ENCODE measurements at regions not wholly inside any gene's neighbourhood (a gene's known extent, or its start where the extent isn't known, plus 50 kb on each side); places are given as distances from the start of the nearest gene placed in this dataset.

DNA sequence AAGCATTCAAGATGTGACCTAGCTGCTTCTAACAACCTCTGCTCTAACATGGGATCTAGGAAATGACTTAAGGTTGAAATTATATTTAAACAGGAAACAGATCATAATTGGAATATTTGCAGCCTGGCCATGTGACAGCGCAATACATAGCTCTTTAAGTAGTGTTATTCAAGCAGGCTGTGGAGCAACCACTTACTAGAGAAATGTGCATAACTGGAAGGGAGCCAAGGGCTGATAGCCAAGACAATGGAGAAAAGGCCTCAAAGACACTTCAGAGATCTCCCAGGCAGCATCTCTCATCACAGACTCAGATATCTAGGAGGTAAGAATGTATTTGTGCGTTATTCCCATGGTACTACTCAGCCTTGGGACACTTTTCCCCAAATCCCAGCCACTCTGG lies 823.0 kb upstream of the PRMT6 start:
- Histone ChIP-seq H2AK5ac (ENCODE audit: low read depth, low read length) (no peak overlapping the region), H3K9me3 (replicated peaks in 1 of 2; ENCODE audit: control insufficient read depth in 2 of 2, insufficient read depth in 1 of 2, low read depth in 1 of 2, low read length in 2 of 2) (no peaks in the 10 kb centered on the region), H2BK5ac (ENCODE audit: low read length) (no peak overlapping the region), H2BK120ac (ENCODE audit: low read depth, low read length) (no peak overlapping the region), H2BK12ac (ENCODE audit: low read length) (no peak overlapping the region), H3K36me3 (replicated peaks in 1 of 2; ENCODE audit: control insufficient read depth in 2 of 2, insufficient read depth in 2 of 2, low read length in 2 of 2) (no peaks in the 10 kb centered on the region), H2AFZ (ENCODE audit: low read length) (no peak overlapping the region), H3K27me3 (ENCODE audit: control insufficient read depth in 3 of 3, insufficient read depth in 3 of 3, low read depth in 1 of 3, low read length in 3 of 3) (no peaks in the 10 kb centered on the region), H3K27ac (replicated peaks; ENCODE audit: low read length) (no peak overlapping the region), H2BK15ac (ENCODE audit: low read length) (no peak overlapping the region), H3K4me1 (ENCODE audit: control insufficient read depth in 2 of 2, insufficient read depth in 1 of 2, low read depth in 1 of 2, low read length in 2 of 2) (no peaks in the 10 kb centered on the region), H3K79me1 (ENCODE audit: low read depth, low read length) (no peaks in the 10 kb centered on the region), H3K4ac (ENCODE audit: low read length) (no peak overlapping the region), H3K23ac (ENCODE audit: low read depth, low read length, poor library complexity) (no peak overlapping the region), H3K9ac (ENCODE audit: low read depth, low read length, poor library complexity) (no peak overlapping the region), H4K91ac (ENCODE audit: low read depth, low read length, poor library complexity) (no peak overlapping the region), H3K18ac (ENCODE audit: low read length) (no peak overlapping the region), H3K4me3 (ENCODE audit: low read length in 2 of 2) (no peak overlapping the region), H3K4me2 (ENCODE audit: insufficient read depth, low read length, poor library complexity, severe bottlenecking) (no peak overlapping the region), H3K14ac (ENCODE audit: low read length) (no peak overlapping the region), H4K8ac (ENCODE audit: low read depth, low read length) (no peak overlapping the region)
- no CpG with 5 or more reads among the region's 2 CpGs for WGBS, 2 donors (ENCODE audit: extremely low coverage in 2 of 2, insufficient read length in 2 of 2, insufficient replicate concordance in 1 of 2)
- no peak for DNase-seq (ENCODE audit: low spot score)

GRCh38 chr1:106249365-106249764 lies 807.1 kb upstream of the PRMT6 start:
- no peaks in the 10 kb centered on the region for H3K27me3 ChIP-seq (ENCODE audit: control insufficient read depth in 3 of 3, insufficient read depth in 3 of 3, low read depth in 1 of 3, low read length in 3 of 3)
- H3K4me3 ChIP-seq (ENCODE audit: low read length in 2 of 2), result no peak overlapping the region
- H3K36me3 ChIP-seq (replicated peaks in 1 of 2; ENCODE audit: control insufficient read depth in 2 of 2, insufficient read depth in 2 of 2, low read length in 2 of 2), result no peaks in the 10 kb centered on the region
- no peak overlapping the region for H2AFZ ChIP-seq (ENCODE audit: low read length)
- no peak overlapping the region for H2BK5ac ChIP-seq (ENCODE audit: low read length)
- H3K18ac ChIP-seq (ENCODE audit: low read length), result no peak overlapping the region
- peaks cover 0 to 2% of the 10 kb centered on the region in 2 donors for H3K4me1 ChIP-seq (ENCODE audit: control insufficient read depth in 2 of 2, insufficient read depth in 1 of 2, low read depth in 1 of 2, low read length in 2 of 2)
- no peak overlapping the region for H2BK120ac ChIP-seq (ENCODE audit: low read depth, low read length)
- H3K4me2 ChIP-seq (ENCODE audit: insufficient read depth, low read length, poor library complexity, severe bottlenecking), result no peak overlapping the region
- H3K14ac ChIP-seq (ENCODE audit: low read length), result no peak overlapping the region
- DNase-seq (ENCODE audit: low spot score), result no peak
- H3K4ac ChIP-seq (ENCODE audit: low read length), result no peak overlapping the region
- no peak overlapping the region for H3K27ac ChIP-seq (replicated peaks; ENCODE audit: low read length)
- no peak overlapping the region for H3K9ac ChIP-seq (ENCODE audit: low read depth, low read length, poor library complexity)
- no peak overlapping the region for H3K23ac ChIP-seq (ENCODE audit: low read depth, low read length, poor library complexity)
- no peak overlapping the region for H4K91ac ChIP-seq (ENCODE audit: low read depth, low read length, poor library complexity)
- no peaks in the 10 kb centered on the region for H3K9me3 ChIP-seq (replicated peaks in 1 of 2; ENCODE audit: control insufficient read depth in 2 of 2, insufficient read depth in 1 of 2, low read depth in 1 of 2, low read length in 2 of 2)
- H2BK15ac ChIP-seq (ENCODE audit: low read length), result no peak overlapping the region
- no peak overlapping the region for H2AK5ac ChIP-seq (ENCODE audit: low read depth, low read length)
- H4K8ac ChIP-seq (ENCODE audit: low read depth, low read length), result no peak overlapping the region
- H2BK12ac ChIP-seq (ENCODE audit: low read length), result no peak overlapping the region
- no peaks in the 10 kb centered on the region for H3K79me1 ChIP-seq (ENCODE audit: low read depth, low read length)

GRCh38 chr1:106249810-106250209 lies 806.7 kb upstream of the PRMT6 start:
- H3K27ac ChIP-seq (replicated peaks; ENCODE audit: low read length), result no peak overlapping the region
- no peak overlapping the region for H4K91ac ChIP-seq (ENCODE audit: low read depth, low read length, poor library complexity)
- H2BK5ac ChIP-seq (ENCODE audit: low read length), result no peak overlapping the region
- no peak overlapping the region for H2AFZ ChIP-seq (ENCODE audit: low read length)
- DNase-seq (ENCODE audit: low spot score), result no peak
- no peak overlapping the region for H3K23ac ChIP-seq (ENCODE audit: low read depth, low read length, poor library complexity)
- no peak overlapping the region for H3K4me3 ChIP-seq (ENCODE audit: low read length in 2 of 2)
- no peak overlapping the region for H4K8ac ChIP-seq (ENCODE audit: low read depth, low read length)
- H3K4me1 ChIP-seq (ENCODE audit: control insufficient read depth in 2 of 2, insufficient read depth in 1 of 2, low read depth in 1 of 2, low read length in 2 of 2), result peaks cover 0 to 2% of the 10 kb centered on the region in 2 donors
- H3K18ac ChIP-seq (ENCODE audit: low read length), result no peak overlapping the region
- no peaks in the 10 kb centered on the region for H3K9me3 ChIP-seq (replicated peaks in 1 of 2; ENCODE audit: control insufficient read depth in 2 of 2, insufficient read depth in 1 of 2, low read depth in 1 of 2, low read length in 2 of 2)
- H2AK5ac ChIP-seq (ENCODE audit: low read depth, low read length), result no peak overlapping the region
- no peak overlapping the region for H2BK120ac ChIP-seq (ENCODE audit: low read depth, low read length)
- WGBS, 2 donors (ENCODE audit: extremely low coverage in 2 of 2, insufficient read length in 2 of 2, insufficient replicate concordance in 1 of 2), result no CpG with 5 or more reads among the region's 5 CpGs
- no peak overlapping the region for H3K14ac ChIP-seq (ENCODE audit: low read length)
- H3K4ac ChIP-seq (ENCODE audit: low read length), result no peak overlapping the region
- no peak overlapping the region for H3K9ac ChIP-seq (ENCODE audit: low read depth, low read length, poor library complexity)
- H3K4me2 ChIP-seq (ENCODE audit: insufficient read depth, low read length, poor library complexity, severe bottlenecking), result no peak overlapping the region
- H2BK12ac ChIP-seq (ENCODE audit: low read length), result no peak overlapping the region
- no peaks in the 10 kb centered on the region for H3K36me3 ChIP-seq (replicated peaks in 1 of 2; ENCODE audit: control insufficient read depth in 2 of 2, insufficient read depth in 2 of 2, low read length in 2 of 2)
- H3K27me3 ChIP-seq (ENCODE audit: control insufficient read depth in 3 of 3, insufficient read depth in 3 of 3, low read depth in 1 of 3, low read length in 3 of 3), result no peaks in the 10 kb centered on the region
- H2BK15ac ChIP-seq (ENCODE audit: low read length), result no peak overlapping the region
- no peaks in the 10 kb centered on the region for H3K79me1 ChIP-seq (ENCODE audit: low read depth, low read length)

DNA sequence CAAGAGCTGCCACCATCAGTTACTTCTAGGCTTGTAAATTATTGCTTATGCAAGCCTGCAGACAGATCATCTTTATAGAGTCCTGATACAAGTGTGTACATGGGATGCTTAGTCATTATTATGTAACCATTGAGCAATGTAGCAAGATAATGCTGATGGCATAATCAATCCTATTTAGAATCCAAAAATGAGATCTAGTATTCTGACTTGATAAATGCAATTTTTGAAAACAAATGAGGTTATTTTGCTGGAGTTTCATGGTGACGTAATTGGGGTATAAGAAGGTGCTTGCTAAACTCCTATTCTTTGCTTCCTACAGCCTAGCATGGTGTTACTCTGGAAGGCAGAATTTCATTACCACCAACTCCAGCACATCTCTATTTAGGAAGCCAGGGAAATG lies 801.7 kb upstream of the PRMT6 start:
- Histone ChIP-seq H2BK15ac (ENCODE audit: low read length) (no peak overlapping the region), H3K4me3 (ENCODE audit: low read length in 2 of 2) (no peak overlapping the region), H2BK5ac (ENCODE audit: low read length) (no peak overlapping the region), H2BK120ac (ENCODE audit: low read depth, low read length) (no peak overlapping the region), H3K4ac (ENCODE audit: low read length) (no peak overlapping the region), H3K36me3 (replicated peaks in 1 of 2; ENCODE audit: control insufficient read depth in 2 of 2, insufficient read depth in 2 of 2, low read length in 2 of 2) (no peaks in the 10 kb centered on the region), H3K18ac (ENCODE audit: low read length) (no peak overlapping the region), H3K4me1 (ENCODE audit: control insufficient read depth in 2 of 2, insufficient read depth in 1 of 2, low read depth in 1 of 2, low read length in 2 of 2) (no peaks in the 10 kb centered on the region), H2AK5ac (ENCODE audit: low read depth, low read length) (no peak overlapping the region), H2BK12ac (ENCODE audit: low read length) (no peak overlapping the region), H3K27me3 (ENCODE audit: control insufficient read depth in 3 of 3, insufficient read depth in 3 of 3, low read depth in 1 of 3, low read length in 3 of 3) (no peaks in the 10 kb centered on the region), H3K79me1 (ENCODE audit: low read depth, low read length) (no peaks in the 10 kb centered on the region), H3K4me2 (ENCODE audit: insufficient read depth, low read length, poor library complexity, severe bottlenecking) (no peak overlapping the region), H3K14ac (ENCODE audit: low read length) (no peak overlapping the region), H4K91ac (ENCODE audit: low read depth, low read length, poor library complexity) (no peak overlapping the region), H3K23ac (ENCODE audit: low read depth, low read length, poor library complexity) (no peak overlapping the region), H3K9ac (ENCODE audit: low read depth, low read length, poor library complexity) (no peak overlapping the region), H3K9me3 (replicated peaks in 1 of 2; ENCODE audit: control insufficient read depth in 2 of 2, insufficient read depth in 1 of 2, low read depth in 1 of 2, low read length in 2 of 2) (no peaks in the 10 kb centered on the region), H4K8ac (ENCODE audit: low read depth, low read length) (no peak overlapping the region), H2AFZ (ENCODE audit: low read length) (no peak overlapping the region), H3K27ac (replicated peaks; ENCODE audit: low read length) (no peak overlapping the region)
- WGBS, 2 donors (ENCODE audit: extremely low coverage in 2 of 2, insufficient read length in 2 of 2, insufficient replicate concordance in 1 of 2), result no CpG with 5 or more reads among the region's 1 CpG
- DNase-seq (ENCODE audit: low spot score), result no peak
